ENCODE measurements at regions not wholly inside any gene's neighbourhood (a gene's known extent, or its start where the extent isn't known, plus 50 kb on each side); places are given as distances from the start of the nearest gene placed in this dataset.
"Not testable (repeated sequence)": the region's sequence is repeated elsewhere in the genome, so short reads cannot be mapped to it uniquely, and the experiment has no call there.

DNA sequence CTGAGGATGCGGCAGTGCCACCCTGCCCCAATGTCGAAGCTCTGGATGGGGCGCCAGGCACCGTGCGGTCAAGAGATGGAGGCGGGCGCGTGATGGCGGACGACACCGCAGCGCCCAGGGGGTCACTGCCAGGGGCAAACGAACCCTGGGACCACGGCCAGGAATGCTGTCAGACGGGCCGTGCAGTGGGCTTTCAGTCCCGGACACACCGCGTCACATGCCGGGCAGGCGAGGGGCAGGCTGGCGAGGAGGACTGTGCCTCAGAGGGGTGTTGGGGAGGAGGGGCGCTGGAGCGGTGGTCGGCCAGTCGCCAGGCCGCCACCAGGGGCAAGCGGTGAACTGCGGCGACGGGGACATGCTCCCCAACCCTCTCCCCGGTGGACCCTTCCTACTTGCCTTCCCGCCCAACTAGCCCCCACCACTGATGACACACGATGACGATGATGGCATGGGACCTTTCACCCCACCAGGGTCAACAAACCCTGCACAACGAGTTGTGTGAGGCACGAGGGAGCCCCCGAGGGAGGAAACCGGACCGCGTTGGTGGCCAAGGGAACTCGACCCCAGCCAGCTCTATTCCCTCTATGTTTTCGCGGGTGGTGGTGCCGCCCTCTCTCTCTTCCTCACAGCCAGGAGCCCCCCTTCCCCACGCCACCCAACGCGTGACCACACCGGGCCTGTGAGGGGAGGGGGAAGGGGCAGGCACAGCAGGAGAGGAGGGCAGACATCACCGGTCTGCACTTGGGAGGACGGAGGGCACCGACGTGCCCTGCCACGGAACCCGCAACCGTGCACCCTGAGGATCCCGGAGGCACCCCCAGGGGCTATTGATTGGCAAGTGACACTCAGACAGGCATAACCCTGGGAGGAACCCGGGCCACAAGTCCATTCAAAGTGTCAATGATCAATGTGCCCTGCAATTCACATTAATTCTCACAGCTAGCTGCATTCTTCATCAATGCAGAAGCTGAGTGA is 1960.9 kb upstream of the DEFB115 start:
- DNase-seq (ENCODE audit: low spot score) = no peak

DNA sequence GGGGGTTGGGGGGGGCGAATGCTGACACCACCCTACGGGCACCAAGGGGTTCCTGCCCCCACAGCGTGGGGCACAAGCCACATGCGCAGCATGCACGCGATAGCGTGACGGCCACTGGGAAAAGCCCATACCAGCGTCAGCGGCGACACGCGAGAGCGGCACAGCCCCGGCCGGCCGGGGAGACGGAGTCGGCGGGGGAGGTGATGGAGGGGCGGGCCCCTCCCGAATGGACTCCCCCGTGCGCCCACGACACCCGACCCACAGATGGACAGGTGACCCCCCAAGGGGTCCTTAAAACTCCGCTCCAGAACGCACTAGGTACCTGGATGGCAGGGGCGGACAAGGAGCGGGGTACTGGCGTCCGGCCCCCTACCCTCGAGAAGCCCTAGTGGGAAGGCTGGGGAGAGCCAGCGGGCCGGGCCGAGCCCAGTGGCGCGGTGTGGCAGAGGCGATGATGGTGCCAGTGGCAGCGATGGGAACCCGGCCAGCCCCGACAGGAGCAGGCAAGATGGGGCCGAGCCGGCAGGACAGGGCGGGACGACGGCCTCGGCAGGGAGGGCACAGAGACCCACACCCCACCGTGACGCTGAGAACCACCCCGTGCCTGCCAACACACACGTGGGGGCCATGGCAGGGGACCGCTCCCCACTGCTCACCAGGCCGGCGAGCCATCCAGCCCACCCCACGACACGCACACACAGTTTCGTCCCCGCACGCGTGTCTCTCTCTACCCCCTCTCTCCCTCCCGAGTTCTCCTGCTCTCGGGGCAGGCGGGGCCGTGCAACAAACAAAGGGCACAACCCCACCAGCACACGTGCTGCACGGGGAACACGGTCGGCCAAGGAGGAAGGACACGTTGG is 1959.8 kb upstream of the DEFB115 start:
- DNase-seq (ENCODE audit: low spot score) = no peak

DNA sequence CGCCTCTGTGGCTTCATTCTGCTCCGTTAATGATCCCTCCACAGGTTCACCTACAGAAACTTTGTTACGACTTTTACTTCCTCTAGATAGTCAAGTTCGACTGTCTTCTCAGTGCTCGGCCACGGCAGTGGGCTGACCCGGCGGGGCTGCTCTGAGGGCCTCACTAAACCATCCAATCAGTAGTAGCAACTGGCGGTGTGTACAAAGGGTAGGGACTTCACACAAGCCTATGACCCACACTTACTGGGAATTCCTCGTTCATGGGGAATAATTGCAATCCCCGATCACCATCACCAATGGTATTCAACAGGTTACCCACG is 1959.2 kb upstream of the DEFB115 start:
- DNase-seq (ENCODE audit: low spot score) = no peak

DNA sequence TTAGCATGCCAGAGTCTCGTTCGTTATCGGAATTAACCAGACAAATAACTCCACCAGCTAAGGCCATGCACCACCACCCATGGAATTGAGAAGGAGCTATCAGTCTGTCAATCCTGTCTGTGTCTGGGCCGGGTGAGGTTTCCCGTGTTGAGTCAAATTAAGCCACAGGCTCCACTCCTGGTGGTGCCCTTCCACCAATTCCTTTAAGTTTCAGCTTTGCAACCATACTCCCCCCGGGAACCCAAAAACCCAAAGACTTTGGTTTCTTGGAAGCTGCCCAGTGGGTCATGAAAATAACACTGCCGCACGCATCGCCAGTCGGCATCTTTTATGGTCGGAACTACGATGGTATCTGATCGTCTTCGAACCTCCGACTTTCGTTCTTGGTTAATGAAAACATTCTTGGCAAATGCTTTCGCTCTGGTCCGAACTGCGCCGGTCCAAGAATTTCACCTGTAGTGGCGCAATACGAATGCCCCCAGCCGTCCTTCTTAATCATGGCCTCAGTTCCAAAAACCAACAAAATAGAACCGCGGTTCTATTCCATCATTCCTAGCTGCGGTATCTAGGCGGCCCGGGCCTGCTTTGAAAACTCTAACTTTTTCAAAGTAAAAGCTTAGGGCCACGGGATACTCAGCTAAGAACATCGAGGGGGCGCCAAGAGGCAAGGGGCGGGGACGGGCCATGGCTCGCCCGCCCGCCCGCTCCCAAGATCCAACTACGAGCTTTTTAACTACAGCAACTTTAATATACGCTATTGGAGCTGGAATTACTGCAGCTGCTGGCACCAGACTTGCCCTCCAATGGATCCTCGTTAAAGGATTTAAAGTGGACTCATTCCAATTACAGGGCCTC is 1958.5 kb upstream of the DEFB115 start:
- no peak for DNase-seq (ENCODE audit: low spot score)

DNA sequence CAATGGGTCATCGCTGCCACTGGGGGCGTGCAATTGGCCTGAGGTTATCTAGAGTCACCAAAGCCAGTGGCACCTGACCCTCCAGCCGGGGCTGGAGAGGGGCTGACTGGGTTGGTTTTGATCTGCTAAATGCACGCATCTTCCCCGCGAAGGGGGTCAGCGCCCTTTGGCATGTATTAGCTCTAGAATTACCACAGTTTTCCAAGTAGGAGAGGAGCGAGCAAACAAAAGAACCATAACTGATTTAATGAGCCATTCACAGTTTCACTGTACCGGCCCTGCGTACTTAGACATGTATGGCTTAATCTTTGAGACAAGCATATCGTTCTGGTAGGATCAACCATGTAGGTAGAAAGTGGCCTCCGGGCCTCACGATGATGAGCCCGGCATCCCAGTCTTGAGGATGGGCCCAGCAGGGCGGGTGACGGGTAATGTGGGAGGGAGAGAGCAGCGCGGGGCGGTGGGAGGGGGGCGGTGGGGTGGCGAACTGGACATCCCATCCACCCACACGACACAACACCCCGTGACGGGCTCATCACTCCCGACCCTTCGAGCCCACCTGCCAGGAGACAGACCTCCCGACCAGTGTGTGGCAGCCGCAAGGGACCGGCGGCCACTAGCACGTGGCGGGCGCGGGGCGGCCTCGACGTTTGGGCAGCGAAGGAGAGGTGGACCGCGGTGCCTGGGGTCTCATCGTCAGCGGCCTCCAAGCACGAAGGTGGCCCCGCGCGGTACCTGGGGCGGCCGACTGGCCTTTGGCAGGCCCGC is 1957.5 kb upstream of the DEFB115 start:
- no peak for DNase-seq (ENCODE audit: low spot score)

DNA sequence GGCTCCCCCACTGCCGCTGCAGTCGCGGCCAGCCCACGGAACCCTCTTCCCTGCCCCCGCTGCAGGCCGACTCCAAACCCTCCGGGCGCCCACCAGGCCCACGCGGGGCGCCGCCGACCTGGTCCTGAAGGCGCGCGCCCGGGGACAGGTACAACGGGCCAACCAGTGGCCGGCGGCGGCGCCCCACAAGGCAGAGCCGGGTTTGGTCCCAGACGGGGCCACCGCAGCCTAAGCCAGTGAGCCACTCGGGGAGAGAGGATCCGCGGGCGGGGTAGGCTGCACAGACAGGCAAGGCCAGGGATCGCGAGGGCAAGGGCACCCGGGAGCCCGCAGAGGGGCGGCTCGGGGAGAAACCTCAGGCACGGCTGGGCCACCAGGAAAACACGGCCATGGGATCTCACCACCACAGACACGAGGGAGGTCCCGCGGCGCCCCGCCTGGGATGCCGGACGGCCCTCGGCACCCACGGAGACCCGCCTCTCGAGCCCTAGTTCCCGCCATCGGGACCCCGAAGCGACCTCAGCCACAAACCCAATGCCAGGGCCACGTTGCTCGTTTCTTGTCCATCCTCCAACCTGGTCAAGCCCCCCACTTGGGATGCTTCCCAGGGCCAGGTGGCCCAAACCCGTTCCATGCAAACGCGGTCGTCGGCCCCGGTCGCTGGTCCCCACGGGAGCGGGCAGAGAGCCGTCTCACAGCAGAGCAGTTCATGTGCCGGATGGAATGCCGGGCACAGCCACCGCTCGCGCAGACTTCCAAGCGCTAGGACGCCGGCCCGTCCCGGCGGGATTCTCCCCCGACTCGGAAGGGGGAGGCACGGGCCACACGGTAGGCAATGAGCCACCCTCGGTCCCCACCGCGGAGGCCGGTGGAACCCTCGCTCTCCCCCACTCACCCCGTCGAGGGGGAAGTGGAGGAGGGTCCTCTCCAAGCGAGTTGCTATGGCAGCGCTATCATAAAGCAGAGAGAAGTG is 1956.6 kb upstream of the DEFB115 start:
- no peak for DNase-seq (ENCODE audit: low spot score)

DNA sequence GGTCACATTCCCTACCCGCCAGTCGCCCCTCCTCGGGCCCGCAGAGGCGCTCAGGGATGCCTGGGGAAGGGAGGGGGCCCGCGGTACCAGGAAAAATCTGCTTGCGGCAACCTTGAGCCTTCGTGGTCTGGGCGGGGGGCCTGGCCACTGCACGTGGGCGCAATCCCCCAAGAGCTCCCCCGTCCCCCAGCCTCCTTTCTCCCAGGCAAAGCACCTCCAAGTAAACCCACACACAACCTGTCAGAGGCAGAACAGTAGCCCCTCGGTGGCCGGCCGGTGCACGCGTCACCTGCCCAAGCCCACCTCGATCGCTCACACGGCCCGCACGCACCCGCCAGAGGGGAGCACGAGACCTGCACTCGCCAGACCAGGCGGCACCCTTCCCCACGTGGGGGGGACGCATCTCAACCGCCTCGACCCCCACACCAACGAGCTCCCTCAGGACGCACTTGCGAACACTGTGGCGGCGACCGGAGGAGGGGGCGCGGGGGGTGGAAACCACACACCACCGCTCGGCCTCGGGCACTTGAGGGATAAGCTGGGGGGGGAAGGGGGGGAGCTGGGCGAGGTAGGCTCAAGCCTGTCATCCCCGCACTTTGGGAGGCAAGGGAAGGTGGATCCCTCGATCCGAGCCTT is 1955.7 kb upstream of the DEFB115 start:
- DNase-seq (ENCODE audit: low spot score) = no peak

DNA sequence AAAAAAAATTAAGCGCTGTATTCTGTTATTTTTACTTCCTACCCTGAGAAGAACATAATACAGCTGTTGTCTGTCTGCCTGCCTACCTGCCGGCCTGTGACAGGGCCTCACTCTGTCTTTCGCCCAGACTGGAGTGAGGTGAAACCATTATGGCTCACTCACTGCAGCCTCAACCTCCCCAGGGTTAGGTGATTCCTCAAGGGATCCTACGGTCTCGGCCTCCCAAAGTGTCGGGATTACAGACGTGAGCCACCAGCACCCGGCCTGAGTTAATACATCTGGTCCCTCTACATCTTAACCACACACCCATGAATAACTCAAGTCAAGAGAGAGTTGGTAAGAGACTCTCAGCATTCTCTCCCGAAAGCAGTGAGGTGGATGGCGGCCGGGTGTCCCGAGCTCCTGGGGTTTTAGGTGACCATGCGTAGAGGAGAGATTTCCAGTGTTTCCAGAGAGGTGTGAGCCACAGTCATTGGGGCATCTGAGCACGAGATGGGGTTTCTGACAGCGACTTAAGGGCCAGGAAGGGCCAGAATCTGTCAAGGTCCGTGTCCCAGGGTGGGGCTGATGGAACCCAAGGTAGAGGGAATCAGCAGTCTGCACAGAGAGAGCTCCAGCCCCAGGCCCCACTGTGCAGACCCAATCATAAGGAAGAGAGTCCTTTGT is 1954.4 kb upstream of the DEFB115 start:
- no peak for DNase-seq (ENCODE audit: low spot score)

DNA sequence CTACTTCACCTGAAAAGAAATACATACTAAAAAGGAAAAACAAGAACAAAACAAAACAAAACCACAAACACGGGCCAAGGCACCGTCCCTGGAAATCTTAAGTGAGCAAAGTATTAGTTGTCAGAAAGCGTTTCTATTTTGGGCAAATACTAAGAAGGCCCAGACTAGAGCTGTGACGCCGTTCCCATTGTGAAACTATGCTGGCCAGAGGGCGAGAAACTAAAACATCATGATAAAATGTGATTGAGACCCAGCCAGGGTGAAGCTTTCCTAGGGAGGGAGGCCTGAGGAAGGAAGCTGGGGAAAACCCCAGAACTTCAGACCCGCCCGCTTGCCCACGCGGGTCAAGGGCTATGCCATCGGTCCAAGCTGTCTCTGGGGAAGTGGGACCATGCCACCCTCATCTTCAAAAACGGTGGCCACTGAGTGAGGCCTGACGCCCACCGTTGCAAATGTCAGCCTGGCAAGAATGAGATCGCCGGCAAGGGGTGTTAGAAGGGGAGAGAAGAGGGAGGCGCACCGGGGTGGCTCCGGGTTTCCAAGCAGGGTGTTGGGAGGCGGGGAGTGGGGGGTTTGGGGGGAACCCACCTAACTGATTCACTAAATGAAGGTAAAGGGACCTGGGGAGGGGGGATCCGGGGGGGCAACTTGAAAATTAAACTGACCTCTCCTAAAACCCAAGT is 1950.9 kb upstream of the DEFB115 start:
- no peak for DNase-seq (ENCODE audit: low spot score)

DNA sequence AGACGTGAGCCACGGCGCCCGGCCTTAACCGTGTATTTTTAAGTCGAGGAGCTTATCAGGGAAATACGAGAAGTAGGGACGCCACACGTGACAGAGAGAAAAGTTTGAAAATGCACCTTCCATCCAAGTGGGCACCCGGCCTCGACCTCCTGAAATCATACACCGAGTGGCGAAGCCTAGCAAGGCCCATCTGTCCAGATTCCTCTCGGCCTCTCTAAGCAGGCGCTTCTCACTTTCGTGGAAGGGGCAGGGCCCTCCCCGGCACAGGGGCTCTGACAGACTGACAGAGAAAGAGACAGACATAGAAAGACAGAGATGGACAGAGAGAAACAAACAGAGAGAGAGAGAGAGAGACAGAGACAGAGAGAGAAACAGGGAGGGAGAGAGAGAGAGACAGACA is 1950.0 kb upstream of the DEFB115 start:
- not testable (repeated sequence) for DNase-seq (ENCODE audit: low spot score)

DNA sequence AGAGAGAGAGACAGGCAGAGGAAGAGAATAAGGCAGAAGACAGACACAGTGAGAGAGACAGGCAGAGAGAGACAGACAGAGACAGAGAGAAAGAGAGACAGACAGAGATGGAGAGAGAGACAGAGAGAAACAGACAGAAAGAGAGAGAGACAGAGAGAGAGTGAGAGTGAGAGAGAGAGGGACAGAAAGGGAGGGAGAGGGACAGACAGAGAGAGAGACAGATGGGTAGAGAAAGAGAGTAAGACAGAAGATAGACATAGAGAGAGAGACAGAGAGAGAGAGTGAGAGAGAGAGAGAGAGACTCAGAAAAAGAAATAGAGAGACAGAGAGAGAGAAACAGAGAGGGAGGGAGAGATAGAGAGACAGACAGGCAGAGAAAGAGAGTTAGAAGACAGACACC is 1948.5 kb upstream of the DEFB115 start:
- DNase-seq (ENCODE audit: low spot score) = not testable (repeated sequence)

DNA sequence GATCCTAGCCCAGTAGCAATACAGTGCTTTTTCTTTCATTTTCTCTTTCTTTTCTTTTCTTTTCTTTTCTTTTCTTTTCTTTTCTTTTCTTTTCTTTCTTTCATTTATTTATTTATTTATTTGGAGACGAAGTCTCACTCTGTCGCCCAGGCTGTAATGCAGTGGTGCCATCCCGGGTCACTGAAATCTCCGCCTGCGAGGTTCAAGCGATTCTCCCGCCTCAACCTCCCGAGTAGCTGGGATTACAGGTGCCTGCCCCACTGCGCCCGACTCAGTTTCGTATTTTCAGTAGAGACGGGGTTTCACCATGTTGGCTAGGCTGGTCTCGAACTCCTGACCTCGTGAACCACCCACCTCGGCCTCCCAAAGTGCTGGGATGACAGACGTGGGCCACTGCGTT is 1948.0 kb upstream of the DEFB115 start:
- not testable (repeated sequence) for DNase-seq (ENCODE audit: low spot score)

DNA sequence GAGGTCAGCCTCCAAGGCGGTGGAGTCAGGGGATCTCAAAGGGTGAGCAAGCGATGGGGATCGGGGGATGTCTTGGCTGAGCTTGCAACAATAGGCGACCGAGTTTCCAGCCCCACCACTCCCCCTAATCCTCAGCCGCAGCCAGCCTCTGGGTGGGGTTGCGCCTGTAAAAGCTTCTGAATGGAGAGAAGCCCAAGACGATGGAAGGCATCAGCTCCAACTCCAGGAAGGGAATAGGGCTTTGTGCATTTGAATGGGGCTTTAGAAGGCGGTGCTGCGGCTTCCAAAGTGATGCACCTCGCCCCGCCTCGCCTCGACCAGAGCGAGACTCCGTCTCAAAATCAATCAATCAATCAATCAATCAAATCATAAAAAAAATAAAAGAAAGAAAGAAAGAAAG is 1946.4 kb upstream of the DEFB115 start:
- not testable (repeated sequence) for DNase-seq (ENCODE audit: low spot score)

DNA sequence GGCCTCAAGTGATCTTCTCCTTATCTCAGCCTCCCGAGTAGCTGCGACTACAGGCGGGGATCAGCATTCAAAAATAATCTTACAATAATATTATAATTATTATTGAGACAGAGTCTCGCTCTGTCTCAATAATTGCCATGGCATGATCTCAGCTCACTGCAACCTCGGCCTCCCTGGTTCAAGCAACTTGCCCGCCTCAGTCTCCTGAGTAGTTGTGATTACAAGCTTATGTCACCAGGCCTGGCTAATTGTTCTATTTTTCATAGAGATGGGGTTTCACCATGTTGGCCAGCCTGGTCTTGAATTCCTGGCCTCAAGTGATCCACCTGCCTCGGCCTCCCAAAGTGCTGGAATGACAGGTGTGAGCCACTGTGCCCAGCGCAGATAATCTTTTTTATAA is 1944.8 kb upstream of the DEFB115 start:
- not testable (repeated sequence) for DNase-seq (ENCODE audit: low spot score)

DNA sequence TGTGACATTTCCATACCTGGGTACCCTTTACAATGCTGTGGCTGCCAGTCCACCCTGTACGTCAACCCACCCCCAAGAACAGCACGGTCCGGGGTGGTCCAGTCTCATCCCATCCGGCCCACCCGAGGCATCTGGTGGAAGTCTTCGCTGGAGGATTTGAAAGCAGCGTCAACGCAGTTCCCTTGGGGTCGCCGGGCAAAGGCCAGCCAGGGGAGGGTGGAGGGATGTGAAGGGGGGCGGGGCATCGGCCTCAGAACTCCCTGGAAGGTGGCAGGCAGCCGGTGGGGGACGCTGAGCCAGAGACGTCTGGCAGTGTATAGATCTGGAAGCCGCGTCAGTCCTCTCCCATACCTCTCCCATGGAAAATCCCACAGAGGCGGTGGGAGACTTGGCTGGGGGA is 1944.0 kb upstream of the DEFB115 start:
- no peak for DNase-seq (ENCODE audit: low spot score)

DNA sequence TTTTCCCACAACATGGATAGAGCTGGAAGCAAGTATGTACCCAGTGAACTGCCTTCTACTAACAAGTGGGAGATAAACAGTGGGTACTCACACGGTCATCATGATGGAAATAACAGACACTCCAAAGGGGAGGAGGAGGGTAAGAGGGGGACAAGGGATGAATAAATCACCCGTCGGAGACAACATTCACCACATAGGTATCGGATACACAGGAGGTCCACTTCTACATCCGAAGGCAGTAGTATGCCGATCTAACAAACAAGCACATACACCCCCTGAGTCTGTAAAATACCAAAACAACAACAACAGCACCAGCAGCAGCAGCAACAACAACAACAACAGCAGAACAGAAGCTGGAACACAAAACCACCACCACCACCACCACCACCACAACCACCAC is 1943.2 kb upstream of the DEFB115 start:
- no peak for DNase-seq (ENCODE audit: low spot score)

DNA sequence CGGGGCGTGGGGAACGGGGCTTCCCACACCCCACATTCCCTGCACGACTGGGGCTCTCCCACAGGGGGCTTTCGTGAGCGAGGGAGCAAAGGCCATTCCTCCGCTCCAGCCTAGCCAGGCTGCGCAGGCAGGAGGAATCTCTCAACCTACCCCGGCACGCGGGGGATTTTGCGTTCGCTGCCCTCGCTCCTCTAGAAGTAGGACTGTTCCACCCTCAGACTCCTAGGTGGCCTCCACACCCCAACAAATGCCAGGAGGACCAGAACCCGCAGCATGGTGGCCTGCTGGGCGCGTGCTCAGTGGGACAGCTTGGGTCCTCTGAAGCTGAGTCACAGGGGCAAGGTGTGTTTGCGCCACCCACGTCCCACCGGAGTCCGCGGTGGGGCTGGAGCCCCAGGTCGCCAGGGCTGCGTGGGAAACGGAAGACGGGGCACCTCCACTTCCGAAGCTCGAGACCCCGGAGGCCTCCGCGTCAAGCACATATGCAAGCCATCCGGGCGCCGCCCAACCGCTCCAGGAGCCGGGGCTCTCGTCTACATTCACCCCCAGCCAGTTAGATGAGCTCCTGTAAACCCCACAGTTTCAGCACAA is 1938.5 kb upstream of the DEFB115 start:
- DNase-seq (ENCODE audit: low spot score) = no peak

DNA sequence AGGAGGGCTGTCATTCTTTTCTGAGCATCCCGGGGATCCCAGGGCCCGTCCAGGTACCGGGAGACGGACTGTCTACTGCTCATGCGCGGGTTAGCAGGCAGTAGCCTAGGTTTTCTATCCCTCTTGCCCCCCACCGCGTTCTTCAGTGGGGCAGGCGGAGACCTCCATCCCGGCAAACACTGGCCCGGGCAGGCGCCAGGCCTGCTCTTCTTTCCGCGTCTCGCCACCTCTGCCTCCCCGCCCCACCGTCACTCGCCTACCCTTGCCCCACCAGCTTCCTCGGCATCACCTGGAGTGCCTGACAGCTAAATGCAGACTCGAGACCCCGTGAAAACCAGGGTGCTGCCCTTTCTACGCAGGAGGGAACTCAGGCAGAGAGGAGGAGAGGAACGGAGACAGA is 1937.7 kb upstream of the DEFB115 start:
- no peak for DNase-seq (ENCODE audit: low spot score)

Measured in GM03348 (cell line).